ENCODE measurements at regions not wholly inside any gene's neighbourhood (a gene's known extent, or its start where the extent isn't known, plus 50 kb on each side); places are given as distances from the start of the nearest gene placed in this dataset.

GRCh38 chr10:20981419-20981953 lies 84.4 kb upstream of the NEBL start:
- TF ChIP-seq RAD21 (IDR thresholded peaks at IDR 0.05; ENCODE audit: low read depth) (no peak), TCF12 (IDR thresholded peaks at IDR 0.05; ENCODE audit: low read depth) (no peak), REST (IDR thresholded peaks at IDR 0.05; ENCODE audit: low read depth) (no peak), YY1 (IDR thresholded peaks at IDR 0.05; ENCODE audit: low read depth) (no peak), CEBPB (IDR thresholded peaks at IDR 0.05) (no peak), EP300 (IDR thresholded peaks at IDR 0.05; ENCODE audit: borderline replicate concordance) (no peak)
- TF ChIP-seq, protein P1, sequence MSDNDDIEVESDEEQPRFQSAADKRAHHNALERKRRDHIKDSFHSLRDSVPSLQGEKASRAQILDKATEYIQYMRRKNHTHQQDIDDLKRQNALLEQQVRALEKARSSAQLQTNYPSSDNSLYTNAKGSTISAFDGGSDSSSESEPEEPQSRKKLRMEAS (IDR thresholded peaks at IDR 0.05), result no peak

All from Ishikawa (cell line).